ENCODE measurements at regions not wholly inside any gene's neighbourhood (a gene's known extent, or its start where the extent isn't known, plus 50 kb on each side); places are given as distances from the start of the nearest gene placed in this dataset.
"Not testable (repeated sequence)": the region's sequence is repeated elsewhere in the genome, so short reads cannot be mapped to it uniquely, and the experiment has no call there.

DNA sequence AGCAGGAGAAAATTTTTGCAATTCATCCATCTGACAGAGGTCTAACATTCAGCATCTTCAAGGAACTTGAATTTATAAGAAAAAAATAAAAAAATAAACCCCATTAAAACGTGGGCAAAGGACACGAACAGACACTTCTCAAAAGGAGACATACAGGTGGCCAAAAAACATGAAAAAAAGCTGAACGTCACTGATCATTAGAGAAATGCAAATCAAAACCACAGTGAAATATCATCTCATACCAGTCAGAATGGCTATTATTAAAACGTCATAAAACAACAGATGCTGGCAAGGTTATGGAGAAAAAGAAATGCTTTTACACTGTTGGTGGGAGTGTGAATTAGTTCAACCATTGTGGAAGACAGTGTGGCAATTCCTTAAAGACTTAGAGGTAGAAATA, 209.2 kb downstream of the SPRY1 start:
- not testable (repeated sequence) for DNase-seq

GRCh38 chr4:123606336-123606735, 209.7 kb downstream of the SPRY1 start:
- no peak for DNase-seq

GRCh38 chr4:123606946-123607542, 210.4 kb downstream of the SPRY1 start:
- peak; percentile 32 for DNase-seq

GRCh38 chr4:123609829-123610228, 213.2 kb downstream of the SPRY1 start:
- DNase-seq: no peak

- no peak for DNase-seq
These were observed 217.2 kb downstream of the SPRY1 start for GRCh38 chr4:123613586-123614344.

DNA sequence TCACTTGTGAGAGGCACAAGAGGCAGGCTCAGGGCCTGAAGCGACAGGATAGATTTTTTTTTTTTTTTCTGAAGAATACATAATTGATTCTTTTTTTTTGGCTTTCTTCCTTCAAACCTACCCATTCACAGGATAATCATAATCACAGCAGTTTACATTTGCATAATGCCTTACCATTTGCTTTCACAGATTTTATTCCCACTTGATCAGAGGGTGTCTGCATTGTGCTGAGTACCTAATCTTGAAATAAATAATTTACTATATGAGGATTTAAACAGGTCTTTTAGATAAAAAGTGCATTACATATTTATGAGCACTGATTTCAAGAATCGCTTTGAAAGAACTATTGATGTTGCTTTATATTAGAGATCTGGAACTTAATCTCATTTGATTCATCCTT, 219.3 kb downstream of the SPRY1 start:
- no peak for DNase-seq

GRCh38 chr4:123616951-123617461, 220.4 kb downstream of the SPRY1 start:
- DNase-seq: peak; percentile 68

GRCh38 chr4:123617791-123618190, 221.2 kb downstream of the SPRY1 start:
- DNase-seq: no peak

DNA sequence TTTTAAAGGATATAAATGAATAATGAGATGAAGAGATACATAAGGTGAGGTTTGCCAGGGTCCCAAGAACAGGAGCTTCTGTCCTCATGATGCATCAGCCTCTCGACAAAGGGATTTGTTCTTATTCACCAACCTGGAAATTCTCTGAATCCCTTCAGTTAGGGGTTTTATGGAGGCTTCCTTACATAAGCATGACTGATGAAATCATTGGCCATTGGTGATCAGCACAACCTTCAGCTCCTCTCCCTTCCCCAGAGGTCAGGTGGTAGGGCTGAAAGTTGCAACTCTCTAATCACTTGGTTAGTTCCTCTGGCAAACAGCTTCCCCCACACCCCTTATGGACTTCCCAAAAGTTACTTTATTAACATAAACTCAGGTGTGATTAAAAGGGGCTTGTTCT, 222.0 kb downstream of the SPRY1 start:
- DNase-seq: no peak

- no peak for DNase-seq
These were observed 222.7 kb downstream of the SPRY1 start for GRCh38 chr4:123619326-123619725.

GRCh38 chr4:123619895-123620294, 223.3 kb downstream of the SPRY1 start:
- DNase-seq: no peak

DNA sequence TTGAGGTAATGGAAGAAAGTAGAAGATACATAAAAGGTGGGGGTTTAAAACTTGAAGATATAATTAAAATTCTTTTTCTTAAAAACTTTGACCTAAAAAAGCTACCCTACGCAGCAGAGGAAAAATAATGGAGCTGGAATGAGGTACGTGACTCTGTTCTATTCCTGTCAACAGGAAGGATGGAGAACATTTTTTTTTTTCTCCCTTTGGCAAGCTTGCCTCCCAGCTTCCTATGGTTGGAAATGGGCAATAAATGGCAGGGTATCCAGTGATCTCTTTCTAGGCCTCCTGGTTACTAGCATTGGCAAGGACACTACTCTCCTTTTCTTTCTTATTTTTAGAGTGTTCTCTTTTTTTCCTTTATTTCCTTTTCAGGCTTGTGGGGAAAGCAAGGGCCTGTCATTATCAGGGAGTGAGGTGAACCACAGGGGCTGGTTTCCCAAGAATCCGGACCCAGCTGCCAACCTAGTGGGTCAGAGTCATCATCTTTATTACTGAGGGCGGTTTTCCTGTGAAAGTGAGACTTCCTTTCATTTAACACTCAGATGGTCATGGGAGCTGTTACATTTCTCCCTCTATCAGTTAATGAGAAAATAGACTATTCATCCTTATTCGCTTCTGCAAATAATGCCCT, 224.6 kb downstream of the SPRY1 start:
- DNase-seq: peak; percentile 86

DNA sequence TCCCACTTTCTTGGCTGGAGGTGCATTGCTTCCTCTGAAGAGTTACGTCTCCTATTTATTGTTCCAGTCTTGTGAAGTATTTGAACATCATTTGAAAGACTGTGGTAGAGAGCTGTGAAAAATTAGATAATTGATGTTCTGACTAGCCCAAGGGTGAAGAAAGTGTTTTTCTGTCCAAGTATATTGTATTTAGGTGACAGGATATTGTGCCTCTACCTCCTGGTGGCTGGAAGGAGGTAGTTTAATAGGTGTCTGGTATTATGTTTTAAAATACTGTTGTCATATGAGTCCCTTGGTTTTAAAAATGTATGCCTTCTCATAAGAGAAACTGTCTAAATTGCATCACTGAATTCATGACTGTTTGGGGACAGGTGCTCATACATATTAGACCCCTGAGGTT, 226.0 kb downstream of the SPRY1 start:
- DNase-seq: no peak

GRCh38 chr4:123623611-123624010, 227.0 kb downstream of the SPRY1 start:
- DNase-seq: no peak

- no peak for DNase-seq
These were observed 228.4 kb downstream of the SPRY1 start for GRCh38 chr4:123624959-123625358.

DNA sequence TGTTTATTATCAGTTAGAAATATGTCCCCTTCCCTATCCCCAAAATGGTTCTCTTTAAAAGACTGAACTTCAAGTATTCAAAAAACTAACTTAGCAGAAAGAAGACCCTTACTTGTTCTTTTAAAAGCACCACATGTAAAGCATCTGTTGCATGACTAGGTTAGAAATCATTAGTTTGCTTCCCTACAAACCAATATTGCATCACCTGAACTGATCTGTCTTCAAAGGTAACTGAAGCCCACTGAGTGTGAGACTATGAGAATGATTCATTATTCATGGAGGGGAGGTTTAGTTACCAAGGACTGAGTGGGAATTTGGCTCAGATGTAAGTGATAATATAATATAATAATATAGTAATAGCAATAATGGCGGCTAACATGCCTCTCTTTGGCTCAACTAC, 231.7 kb downstream of the SPRY1 start:
- no peak for DNase-seq

GRCh38 chr4:123631786-123632692, 235.4 kb downstream of the SPRY1 start:
- DNase-seq: no peak

DNA sequence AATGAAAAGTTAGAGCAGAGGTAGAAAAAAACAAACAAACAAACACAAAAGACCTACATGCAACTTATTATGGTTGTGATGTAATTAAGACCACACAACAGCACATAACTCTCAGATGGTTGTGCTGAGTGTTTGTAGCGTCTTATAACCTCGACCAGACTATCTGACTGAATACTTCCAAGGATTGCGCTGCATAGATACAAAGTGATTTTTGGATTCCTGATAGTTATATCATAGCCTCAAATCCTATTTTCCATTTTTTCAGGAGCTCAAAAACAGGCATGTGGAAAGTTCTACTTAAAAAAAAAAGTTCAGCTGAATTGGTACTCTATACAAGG, 236.1 kb downstream of the SPRY1 start:
- DNase-seq: no peak

GRCh38 chr4:123638834-123639233, 242.2 kb downstream of the SPRY1 start:
- no peak for DNase-seq

DNA sequence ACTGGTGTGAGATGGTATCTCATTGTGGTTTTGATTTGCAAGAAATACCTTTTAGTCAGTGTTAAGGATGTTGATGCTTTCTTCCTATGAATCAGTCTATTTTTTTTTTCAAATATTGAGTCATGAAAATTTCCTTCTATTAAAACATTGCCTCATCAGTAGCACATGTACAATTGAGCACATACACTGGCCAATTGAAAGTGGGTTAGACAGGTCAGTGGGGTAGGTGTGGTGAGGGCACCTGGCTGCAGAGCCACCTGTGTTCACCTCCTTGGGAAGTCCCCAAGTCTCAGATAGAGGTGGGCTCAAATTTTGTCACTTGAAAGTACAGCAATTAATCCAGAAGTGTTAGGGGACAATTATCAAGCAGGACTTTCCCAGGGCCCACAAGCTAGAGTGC, 243.7 kb downstream of the SPRY1 start:
- no peak for DNase-seq

- DNase-seq: no peak
These were observed 244.2 kb downstream of the SPRY1 start for GRCh38 chr4:123640824-123641223.

- DNase-seq: no peak
These were observed 247.1 kb downstream of the SPRY1 start for GRCh38 chr4:123643691-123644090.

- no peak for DNase-seq
These were observed 252.7 kb downstream of the SPRY1 start for GRCh38 chr4:123649250-123649644.

Data from GF-D8 (cell line).